GM18858 (cell line): ENCODE measurements at regions not wholly inside any gene's neighbourhood (a gene's known extent, or its start where the extent isn't known, plus 50 kb on each side); places are given as distances from the start of the nearest gene placed in this dataset.

Experiments
- ATAC-seq: cut with Tn5 transposase; IDR thresholded peaks from one replicate; pipeline ENCODE4 v1.9.1; 2021; ENCODE audit not compliant: unreplicated experiment

DNA sequence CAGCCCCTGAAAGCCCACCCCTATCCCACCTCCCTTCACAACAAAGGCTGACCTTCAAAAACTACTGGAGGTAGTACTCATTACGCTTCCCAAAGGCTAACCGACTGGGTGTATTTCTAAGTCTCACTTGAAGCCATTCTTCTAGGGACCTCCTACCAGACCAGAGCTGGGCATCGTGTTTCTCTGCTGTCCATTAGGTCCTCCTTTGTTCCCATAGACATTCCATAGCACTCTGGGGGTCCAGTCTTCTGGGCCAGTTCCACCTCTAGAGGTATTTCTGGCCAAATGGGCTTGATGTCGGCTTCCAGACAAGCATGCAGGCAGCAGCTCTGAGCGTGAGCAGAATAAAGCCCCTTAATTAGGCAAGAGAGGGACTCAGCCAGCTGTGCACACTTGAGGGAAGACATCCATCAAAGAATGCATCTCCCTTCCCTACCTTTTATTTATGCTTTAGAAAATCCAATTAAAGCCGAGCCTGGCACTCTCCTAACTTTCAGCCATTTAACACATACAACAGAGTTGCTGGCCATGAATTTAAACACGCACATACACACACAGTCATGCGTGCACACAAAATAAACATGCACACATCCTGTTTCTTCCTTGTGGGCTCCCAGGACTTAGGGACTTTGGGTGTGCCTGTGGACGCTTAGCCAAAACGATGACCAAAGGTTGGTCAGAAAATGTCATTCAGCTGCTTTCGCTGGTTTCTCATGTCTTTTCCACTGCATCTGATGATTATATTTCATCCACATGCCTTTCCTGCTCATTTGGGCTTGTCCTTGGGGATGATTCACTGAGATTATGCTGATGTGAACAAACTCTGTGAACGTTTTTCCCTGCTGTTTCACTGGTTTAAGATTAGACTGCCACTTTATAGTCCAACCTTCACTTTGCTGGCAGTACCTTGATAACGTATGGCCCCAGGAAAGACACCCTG is 362.0 kb upstream of the NFE2L3 start:
- no peak for ATAC-seq

GRCh38 chr7:25790963-25791362 is 361.0 kb upstream of the NFE2L3 start:
- ATAC-seq, result no peak

DNA sequence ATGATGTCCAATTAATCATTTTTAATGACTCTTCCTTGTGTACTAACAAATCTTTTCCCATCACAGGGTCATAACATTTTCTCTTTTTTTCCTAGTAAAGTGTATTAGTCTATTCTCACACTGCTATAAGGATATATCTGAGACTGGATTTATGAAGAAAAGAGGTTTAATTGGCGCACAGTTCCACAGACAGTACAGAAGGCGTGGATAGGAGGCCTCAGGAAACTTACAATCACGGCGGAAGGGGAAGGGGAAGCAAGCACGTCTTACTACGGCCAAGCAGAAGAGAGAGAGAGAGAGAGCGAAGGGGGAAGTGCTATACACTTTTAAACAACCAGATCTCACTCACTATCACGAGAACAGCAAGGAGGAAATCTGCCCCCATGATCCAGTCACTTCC is 359.4 kb upstream of the NFE2L3 start:
- ATAC-seq, result no peak

DNA sequence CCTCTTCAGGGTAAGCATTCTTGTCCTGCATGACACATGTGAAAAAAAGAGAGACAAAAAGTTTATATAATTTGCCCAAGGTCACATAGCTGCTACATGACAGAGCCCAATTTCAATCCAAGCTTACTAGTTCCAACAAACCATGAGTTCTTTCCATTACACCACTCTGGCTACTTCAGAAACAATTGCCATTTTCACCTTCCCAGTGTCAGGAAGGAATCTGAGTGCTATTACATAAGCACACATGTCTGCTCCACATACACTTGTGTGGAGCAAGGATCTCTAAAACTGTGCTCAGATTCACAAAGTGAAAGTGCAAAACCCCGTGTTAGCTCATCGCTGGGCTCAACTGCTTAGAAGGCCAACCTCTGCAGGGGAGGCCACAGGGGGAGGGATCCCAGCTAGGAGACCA is 356.2 kb upstream of the NFE2L3 start:
- ATAC-seq, result no peak

DNA sequence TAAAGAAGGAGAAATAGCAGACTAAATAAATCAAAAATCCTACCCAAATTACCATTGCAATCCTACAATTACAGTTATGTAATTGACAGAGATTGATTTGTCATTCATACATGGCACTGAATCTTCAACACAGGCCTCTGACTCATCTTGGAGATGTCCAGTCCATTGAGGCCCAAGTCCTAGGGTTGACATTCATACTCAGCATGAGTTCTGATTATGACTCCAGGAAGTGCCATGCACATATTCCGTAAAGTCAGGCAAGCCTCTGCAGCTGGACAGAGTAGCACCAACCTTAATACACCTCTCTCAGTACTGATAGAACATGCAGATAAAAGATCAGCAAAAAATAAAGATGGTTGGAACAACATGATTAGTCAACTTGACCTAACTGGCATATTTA is 353.7 kb upstream of the NFE2L3 start:
- no peak for ATAC-seq

- ATAC-seq, result no peak
Measured at GRCh38 chr7:25801214-25801613, 350.8 kb upstream of the NFE2L3 start.

DNA sequence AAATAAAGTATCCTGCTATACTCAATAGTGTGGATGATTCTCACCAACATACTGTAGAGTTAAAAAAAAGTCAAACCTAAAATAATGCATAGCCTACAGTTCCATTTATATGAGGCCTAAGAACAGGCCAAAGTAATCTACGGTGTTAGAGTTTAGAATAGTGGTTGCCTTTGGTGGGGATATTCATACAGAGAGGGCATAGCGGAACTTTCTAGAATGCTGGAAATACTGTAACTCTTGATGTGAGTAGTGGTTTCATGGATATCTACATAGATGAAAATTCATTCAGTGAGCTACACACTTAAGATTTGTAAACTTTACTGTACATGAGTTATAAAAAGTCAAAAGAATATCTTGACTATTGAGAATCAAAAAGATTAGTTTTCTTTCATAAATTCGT is 349.9 kb upstream of the NFE2L3 start:
- no peak for ATAC-seq

DNA sequence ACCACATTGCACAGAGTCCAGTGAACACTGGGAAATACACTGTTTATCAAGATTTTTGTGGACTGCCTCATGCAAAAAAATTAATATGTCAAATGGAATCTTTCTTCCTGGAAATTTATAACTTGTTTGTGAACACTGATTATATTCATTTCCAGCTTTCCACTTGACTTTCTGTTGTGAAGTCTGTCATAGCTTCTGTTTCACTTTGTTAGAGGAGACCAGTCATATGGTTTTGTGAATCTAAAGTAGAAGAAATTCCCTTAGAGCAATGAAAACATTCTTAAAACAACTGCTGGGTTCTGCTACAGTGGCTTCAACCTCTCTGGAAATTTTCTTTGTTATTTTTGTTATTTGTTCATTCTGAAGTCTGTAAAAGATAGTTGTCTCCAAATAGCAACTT is 349.5 kb upstream of the NFE2L3 start:
- ATAC-seq, result no peak

DNA sequence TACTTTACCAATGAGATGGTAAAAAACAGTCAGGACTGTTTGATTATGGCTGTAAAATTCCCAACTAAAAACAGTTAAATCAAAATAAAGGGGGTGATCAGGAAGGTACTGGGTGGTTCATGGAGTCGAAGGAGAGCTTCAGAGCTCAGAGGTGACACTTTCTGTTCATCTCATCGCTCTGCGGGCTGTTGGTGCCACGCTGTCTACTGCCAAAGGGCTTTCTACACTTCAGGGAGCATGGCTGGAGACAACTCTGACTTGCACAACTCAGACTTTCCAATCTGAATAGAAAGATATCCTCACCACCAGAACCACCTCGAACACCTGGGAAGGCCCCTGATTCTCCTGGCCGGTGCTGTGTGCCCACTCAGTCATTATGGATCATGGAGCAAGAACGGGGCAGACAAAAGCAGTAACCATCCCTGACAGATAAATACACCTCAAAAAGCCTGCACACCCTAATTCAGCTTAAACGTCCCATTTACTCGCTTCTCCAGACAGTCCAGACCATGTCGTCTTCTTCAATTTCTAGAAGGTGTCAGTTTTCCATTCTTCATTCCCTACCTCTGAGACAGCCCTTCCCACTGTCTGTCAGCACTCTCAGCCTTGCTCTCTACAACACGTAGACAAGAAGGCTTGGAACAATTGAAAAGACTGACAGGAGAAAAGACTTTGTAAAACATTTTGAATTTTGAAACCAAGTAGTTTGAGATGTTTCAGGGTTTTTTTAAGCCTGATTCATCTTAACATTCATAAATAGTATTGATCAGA is 348.7 kb upstream of the NFE2L3 start:
- no peak for ATAC-seq

- no peak for ATAC-seq
Measured at GRCh38 chr7:25804154-25804553, 347.8 kb upstream of the NFE2L3 start.

- ATAC-seq, result no peak
Measured at GRCh38 chr7:25805027-25805687, 346.8 kb upstream of the NFE2L3 start.

DNA sequence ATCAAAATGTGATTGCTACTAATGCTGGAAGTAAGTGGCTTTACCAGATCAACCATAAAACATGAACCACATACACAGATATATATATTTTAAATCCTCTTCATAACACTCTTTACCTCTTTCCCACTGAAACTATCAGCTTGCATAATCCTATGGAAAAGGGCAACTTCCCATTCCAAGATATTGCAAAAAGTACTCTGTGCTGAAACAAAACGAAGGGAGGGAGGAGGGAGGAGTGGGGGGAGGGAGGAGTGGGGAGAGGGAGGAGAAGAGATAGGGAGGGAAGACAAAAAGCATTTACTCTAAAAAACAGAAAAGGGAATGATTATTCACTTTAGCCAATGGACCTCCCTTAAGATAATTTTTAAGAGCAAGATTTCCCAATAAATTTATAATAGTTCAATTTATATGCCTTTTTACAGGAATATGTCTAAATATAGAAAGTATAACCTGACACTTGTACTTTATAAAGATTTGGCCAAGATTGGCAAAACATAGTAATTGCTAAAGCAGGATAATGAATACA is 344.8 kb upstream of the NFE2L3 start:
- no peak for ATAC-seq

DNA sequence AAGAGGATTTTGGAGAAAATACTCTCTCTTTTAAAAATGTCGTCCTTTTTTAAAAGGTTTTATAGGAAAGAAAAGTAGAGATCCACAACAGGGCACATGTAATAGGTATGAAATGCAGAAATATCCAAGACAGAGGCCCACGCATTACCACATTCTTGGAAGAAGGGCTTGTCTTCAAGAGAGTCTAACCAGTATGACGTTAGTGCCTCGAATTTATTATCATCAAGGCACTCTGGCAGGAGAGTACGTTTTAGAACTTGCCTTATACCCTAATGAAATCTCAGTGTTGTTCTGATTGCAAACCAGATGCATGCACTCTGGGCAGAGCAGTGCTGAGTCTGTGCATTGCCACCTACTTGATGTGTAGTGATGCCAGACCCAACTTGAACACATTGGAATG is 342.6 kb upstream of the NFE2L3 start:
- no peak for ATAC-seq

- ATAC-seq, result no peak
Measured at GRCh38 chr7:25812086-25812850, 339.7 kb upstream of the NFE2L3 start.

DNA sequence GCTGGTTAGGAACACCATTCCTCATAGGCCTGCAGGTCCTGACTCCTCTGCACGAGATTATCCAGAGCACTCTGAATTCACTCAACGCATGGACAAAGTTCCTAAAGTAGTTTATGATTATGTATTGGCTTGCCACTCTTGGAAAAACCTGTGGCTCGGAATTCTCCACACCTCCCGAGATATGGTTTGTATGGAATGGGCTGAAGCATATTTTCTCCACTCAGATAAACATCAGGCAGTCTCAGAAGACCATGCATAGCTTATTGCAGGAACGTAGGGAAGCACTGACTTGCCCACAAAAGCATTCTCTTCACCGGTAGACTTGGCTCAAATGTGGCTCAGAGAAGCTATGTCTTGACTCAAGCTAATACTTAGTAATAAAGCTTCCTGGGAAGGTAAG is 338.6 kb upstream of the NFE2L3 start:
- ATAC-seq, result no peak

GRCh38 chr7:25815711-25816110 is 336.3 kb upstream of the NFE2L3 start:
- ATAC-seq, result no peak

DNA sequence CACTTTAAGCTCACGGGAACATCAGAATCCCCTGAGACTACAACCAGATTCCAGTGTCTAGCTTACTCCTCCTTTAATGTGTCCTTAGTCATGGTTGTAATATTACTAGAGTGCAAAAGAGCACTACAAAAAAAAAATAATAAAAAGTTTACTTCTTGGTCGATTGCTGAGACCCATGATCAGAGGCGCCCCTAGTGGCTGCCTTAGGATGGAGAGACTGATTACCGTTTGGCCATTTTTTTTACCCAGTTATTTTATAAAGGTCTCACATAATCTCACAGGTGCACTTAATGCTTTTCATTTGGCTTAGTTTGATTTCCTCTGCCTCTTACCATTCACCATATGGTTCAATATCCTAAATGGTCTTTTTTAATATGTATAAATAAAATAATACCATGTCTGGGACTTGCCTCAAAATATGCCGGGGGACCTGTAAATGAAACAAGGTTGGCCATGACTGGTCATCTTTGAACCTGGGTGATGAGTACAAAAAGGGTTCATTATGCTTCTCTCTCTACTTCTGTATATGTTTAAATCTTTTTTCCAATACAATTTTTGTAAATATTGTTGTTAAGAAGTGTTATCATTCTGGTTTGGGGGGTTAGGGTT is 331.5 kb upstream of the NFE2L3 start:
- ATAC-seq, result no peak

DNA sequence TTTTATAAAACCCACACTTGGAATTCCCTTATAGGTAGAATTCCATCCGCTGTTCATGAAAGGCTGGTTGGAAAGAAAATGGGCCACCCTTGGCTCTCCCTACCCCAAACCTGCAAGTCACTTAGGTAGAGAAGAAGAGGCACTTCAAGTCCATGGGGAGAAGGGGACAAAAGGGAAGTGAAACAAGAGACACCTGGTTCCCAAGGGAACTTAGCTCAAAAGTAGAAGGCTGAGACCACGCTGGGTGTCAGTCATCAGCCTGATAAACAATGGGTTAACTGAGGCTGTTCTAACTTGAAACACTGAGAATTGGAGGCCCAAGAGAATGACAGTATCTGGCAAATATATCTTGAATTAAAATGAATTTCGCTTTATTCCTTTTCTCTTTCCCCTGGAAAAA is 330.8 kb upstream of the NFE2L3 start:
- no peak for ATAC-seq

GRCh38 chr7:25822823-25823222 is 329.2 kb upstream of the NFE2L3 start:
- ATAC-seq, result no peak

GRCh38 chr7:25823571-25823970 is 328.4 kb upstream of the NFE2L3 start:
- ATAC-seq, result no peak
